H1 (cell line): ENCODE measurements at regions not wholly inside any gene's neighbourhood (a gene's known extent, or its start where the extent isn't known, plus 50 kb on each side); places are given as distances from the start of the nearest gene placed in this dataset.

Experiments used
- CTCF ChIA-PET: fragments of 300-600 bp; sonication (Branson Sonifier 250); formaldehyde crosslinking; loops from one replicate; lab custom pipeline; 2021; ENCODE audit not compliant: partially characterized antibody; lab: Charles Lee
- POLR2A ChIA-PET: fragments of 300-600 bp; sonication (Branson Sonifier 250); formaldehyde crosslinking; loops from one replicate; lab custom pipeline; 2021; ENCODE audit warnings: inconsistent platforms; ENCODE audit not compliant: partially characterized antibody; lab: Charles Lee
- DNase-seq, 2 experiments: peaks; one replicate each; pipeline versions ENCODE4 v3.0.0 to v3.0.0-alpha.2; 2010 to 2022; ENCODE audit warnings: low spot score in 2 of 2, low read depth in 1 of 2, mixed read lengths in 1 of 2
- FAIRE-seq: peaks from 2 replicates; lab custom pipeline; 2011; peaks lifted over from hg19 to GRCh38; lab: Jason Lieb, UNC
- H2AFZ ChIP-seq: 2 replicates; pipeline ENCODE4 v1.8.1; 2012; ENCODE audit warnings: low read length, inconsistent platforms
- H2AK5ac ChIP-seq: 2 replicates; pipeline ENCODE4 v1.6.1; 2013; ENCODE audit warnings: low read depth, low read length
- H2BK120ac ChIP-seq: replicated peaks from 2 replicates; pipeline ENCODE3; 2013; ENCODE audit warnings: low read depth, low read length, inconsistent platforms
- H2BK12ac ChIP-seq: 2 replicates; pipeline ENCODE4 v1.6.1; 2013; ENCODE audit warnings: low read depth, low read length
- H2BK15ac ChIP-seq: 2 replicates; pipeline ENCODE4 v1.6.1; 2013; ENCODE audit warnings: low read length
- H2BK20ac ChIP-seq: 2 replicates; pipeline ENCODE4 v1.6.1; 2013; ENCODE audit warnings: low read length
- H2BK5ac ChIP-seq: 2 replicates; pipeline ENCODE4 v1.6.1; 2013; ENCODE audit warnings: low read depth, low read length
- H3K14ac ChIP-seq: 2 replicates; pipeline ENCODE4 v1.6.1; 2013; ENCODE audit warnings: inconsistent platforms; ENCODE audit not compliant: insufficient read length
- H3K18ac ChIP-seq: 2 replicates; pipeline ENCODE4 v1.6.1; 2013; ENCODE audit warnings: low read length; ENCODE audit errors: extremely low read depth
- H3K23ac ChIP-seq: 2 replicates; pipeline ENCODE4 v1.6.1; 2013; ENCODE audit warnings: inconsistent platforms; ENCODE audit not compliant: insufficient read length
- H3K23me2 ChIP-seq: 2 replicates; pipeline ENCODE4 v1.6.1; 2013; ENCODE audit warnings: low read depth, low read length
- H3K27ac ChIP-seq: 2 replicates; pipeline ENCODE4 v1.6.1; 2011; ENCODE audit warnings: low read depth, low read length, inconsistent platforms
- H3K27me3 ChIP-seq, 4 experiments: replicated peaks in 1 of 4; 1 replicate in 1 of 4; 2 replicates in 3 of 4; pipeline versions ENCODE4 v1.6.1 to v1.8.1; 2011 to 2013; ENCODE audit warnings: low read length in 3 of 4, mild to moderate bottlenecking in 3 of 4, inconsistent platforms in 2 of 4, mixed read lengths in 2 of 4, moderate library complexity in 1 of 4; ENCODE audit not compliant: control insufficient read depth in 3 of 4, insufficient read depth in 3 of 4; ENCODE audit errors: extremely low read depth in 1 of 4
- H3K36me3 ChIP-seq, 4 experiments: 2 replicates each; pipeline versions ENCODE4 v1.6.1 to v1.8.1; 2011 to 2013; ENCODE audit warnings: mild to moderate bottlenecking in 4 of 4, low read length in 3 of 4, moderate library complexity in 2 of 4, control low read depth in 1 of 4, inconsistent platforms in 1 of 4; ENCODE audit not compliant: insufficient read depth in 4 of 4, control insufficient read depth in 2 of 4
- H3K4ac ChIP-seq: replicated peaks from 2 replicates; pipeline ENCODE3; 2013; ENCODE audit warnings: low read length, low read depth, mixed read lengths, inconsistent platforms; ENCODE audit not compliant: insufficient read length
- H3K4me1 ChIP-seq, 4 experiments: replicated peaks in 1 of 4; 1 replicate in 1 of 4; 2 replicates in 3 of 4; pipeline versions ENCODE4 v1.6.1 to v1.8.1; 2011 to 2013; ENCODE audit warnings: low read length in 3 of 4, inconsistent platforms in 2 of 4, mixed read lengths in 1 of 4; ENCODE audit not compliant: insufficient read depth in 4 of 4, control insufficient read depth in 3 of 4
- H3K4me2 ChIP-seq, 2 experiments: 2 replicates each; pipeline versions ENCODE4 v1.6.1 to v1.8.1; 2011 to 2013; ENCODE audit warnings: low read depth in 2 of 2, low read length in 2 of 2, control low read depth in 1 of 2, inconsistent platforms in 1 of 2, mild to moderate bottlenecking in 1 of 2; ENCODE audit not compliant: insufficient read depth in 1 of 2
- H3K4me3 ChIP-seq, 4 experiments: fragments of 200-600, 300-600 bp in 1 of 4; sonication (generic), shearing (Covaris generic), sonication (Bioruptor Twin) in 1 of 4; 2 replicates each; pipeline versions ENCODE4 v1.5.1 to v1.8.1; 2011 to 2016; ENCODE audit warnings: low read length in 4 of 4, low read depth in 3 of 4, control low read depth in 2 of 4, inconsistent platforms in 2 of 4, mild to moderate bottlenecking in 2 of 4, mixed read lengths in 1 of 4, moderate library complexity in 1 of 4; ENCODE audit not compliant: insufficient read depth in 2 of 4; ENCODE audit errors: extremely low read depth in 1 of 4
- H3K56ac ChIP-seq: replicated peaks from 2 replicates; pipeline ENCODE3; 2013; ENCODE audit warnings: low read depth, mild to moderate bottlenecking, mixed read lengths, low read length, inconsistent platforms; ENCODE audit not compliant: insufficient read length
- H3K79me1 ChIP-seq: 2 replicates; pipeline ENCODE4 v1.6.1; 2013; ENCODE audit warnings: low read depth, low read length, control low read depth
- H3K79me2 ChIP-seq, 2 experiments: 2 replicates each; pipeline versions ENCODE4 v1.6.1 to v1.8.1; 2012 to 2013; ENCODE audit warnings: low read length in 2 of 2, mild to moderate bottlenecking in 2 of 2, inconsistent platforms in 1 of 2; ENCODE audit not compliant: insufficient read depth in 2 of 2, control insufficient read depth in 1 of 2
- H3K9ac ChIP-seq, 4 experiments: replicated peaks in 1 of 4; 1 replicate in 1 of 4; 2 replicates in 3 of 4; pipeline versions ENCODE4 v1.6.1 to v1.8.1; 2011 to 2013; ENCODE audit warnings: low read depth in 3 of 4, low read length in 3 of 4, control low read depth in 2 of 4, mild to moderate bottlenecking in 2 of 4, moderate library complexity in 2 of 4, inconsistent platforms in 1 of 4; ENCODE audit errors: extremely low read depth in 1 of 4
- H3K9me3 ChIP-seq, 2 experiments: 2 replicates each; pipeline versions ENCODE4 v1.6.1 to v1.8.1; 2012 to 2013; ENCODE audit warnings: mild to moderate bottlenecking in 2 of 2, moderate library complexity in 2 of 2, control low read depth in 1 of 2, inconsistent platforms in 1 of 2, low read depth in 1 of 2, low read length in 1 of 2, mixed read lengths in 1 of 2; ENCODE audit not compliant: insufficient read depth in 2 of 2
- H4K20me1 ChIP-seq, 2 experiments: replicated peaks in 1 of 2; 2 replicates each; pipeline versions ENCODE3 to v1.8.1; 2011 to 2013; ENCODE audit warnings: inconsistent platforms in 2 of 2, low read length in 2 of 2, mild to moderate bottlenecking in 1 of 2; ENCODE audit not compliant: insufficient read depth in 2 of 2, control insufficient read depth in 1 of 2
- H4K5ac ChIP-seq: 2 replicates; pipeline ENCODE4 v1.6.1; 2013; ENCODE audit warnings: low read length, low read depth, mixed read lengths, inconsistent platforms; ENCODE audit not compliant: insufficient read length
- H4K8ac ChIP-seq: 2 replicates; pipeline ENCODE4 v1.8.0; 2013; ENCODE audit warnings: mild to moderate bottlenecking, moderate library complexity, low read length, inconsistent platforms; ENCODE audit not compliant: insufficient read depth; ENCODE audit errors: extremely low read depth
- H4K91ac ChIP-seq: replicated peaks from 2 replicates; pipeline ENCODE3; 2013; ENCODE audit warnings: low read length, mixed read lengths, inconsistent platforms; ENCODE audit not compliant: insufficient read length
- ATF3 ChIP-seq: IDR thresholded peaks from 2 replicates; pipeline ENCODE4 v1.6.1; 2011; ENCODE audit warnings: low read depth, mild to moderate bottlenecking, low read length; ENCODE audit not compliant: insufficient read depth
- CHD2 ChIP-seq: IDR thresholded peaks from 2 replicates; pipeline ENCODE4 v1.6.1; 2012; ENCODE audit warnings: low read length, improper control_type of control experiment
- CTBP2 ChIP-seq: IDR thresholded peaks from 2 replicates; pipeline ENCODE4 v1.7.0; 2011; ENCODE audit warnings: borderline replicate concordance, mild to moderate bottlenecking, moderate library complexity, mixed read lengths, low read length; ENCODE audit not compliant: insufficient read depth, insufficient read length
- JUND ChIP-seq: IDR thresholded peaks from 2 replicates; pipeline ENCODE4 v1.6.1; 2011; ENCODE audit warnings: mild to moderate bottlenecking, improper control_type of control experiment, low read length
- whole genome bisulfite sequencing, 2 experiments: shearing (Covaris generic) in 1 of 2; methylation state at CpG; one replicate each; pipeline versions ENCODE4 v1.1.6 to v1.1.7; 2013 to 2015; ENCODE audit warnings: low lambda C conversion rate in 2 of 2, mixed read lengths in 2 of 2, inconsistent platforms in 1 of 2, low coverage in 1 of 2, missing lambda C conversion rate in 1 of 2; ENCODE audit not compliant: insufficient replicate concordance in 2 of 2, insufficient coverage in 1 of 2, insufficient read length in 1 of 2; ENCODE audit errors: extremely low coverage in 1 of 2, missing lambda C conversion rate in 1 of 2; 5-methylcytosine and 5-hydroxymethylcytosine counted together

DNA sequence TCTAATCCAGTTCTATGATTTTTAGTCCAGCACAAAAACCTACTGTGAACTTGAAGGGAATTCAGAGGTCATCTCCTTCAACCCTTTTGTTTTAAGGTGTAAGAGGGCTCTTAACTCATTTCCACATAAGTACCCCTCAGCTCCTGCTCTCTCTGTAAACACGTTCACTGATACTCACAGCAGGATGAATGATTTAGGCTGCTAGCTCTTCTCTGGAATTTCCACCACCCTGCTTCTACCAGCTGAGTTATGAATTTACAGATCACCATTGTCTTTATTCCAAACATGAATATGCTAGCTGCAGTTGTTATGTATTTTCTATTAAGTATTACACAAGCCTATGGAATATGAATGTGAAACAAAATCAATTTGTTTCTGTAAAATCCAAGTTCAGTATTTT lies 101.3 kb upstream of the NANOGP8 start:
- CTCF ChIA-PET: interaction anchor here (0.6 to 5.4 kb wide), 2 partner anchors 11 to 21 kb away, joined by 3 to 23 read pairs; no protein-coding TSS in a partner anchor
- H3K4me3 ChIP-seq: no peak overlapping the region
- no peak overlapping the region for H2BK5ac ChIP-seq
- H3K27ac ChIP-seq: no peak overlapping the region
- no peaks in the 10 kb centered on the region; a peak in 2 of 8 replicates for H3K36me3 ChIP-seq
- WGBS, 2 experiments: 17% methylated on average over 1 of the region's 1 CpG; no CpG with 5 or more reads in 1 of the 2 experiments
- H3K4me2 ChIP-seq: no peak overlapping the region; a peak in 1 of 4 replicates
- TF ChIP-seq CHD2 (no peak), CTBP2 (no peak), ATF3 (no peak), JUND (no peak)
- no peak overlapping the region for H2BK12ac ChIP-seq
- H3K79me2 ChIP-seq: no peaks in the 10 kb centered on the region
- POLR2A ChIA-PET: no interaction called here
- H2AK5ac ChIP-seq: no peak overlapping the region
- H3K4ac ChIP-seq: no peak overlapping the region
- no peak overlapping the region for H4K5ac ChIP-seq
- FAIRE-seq: no peak
- no peak overlapping the region for H3K56ac ChIP-seq
- no peak overlapping the region for H3K23ac ChIP-seq
- H2BK15ac ChIP-seq: no peak overlapping the region
- H2BK120ac ChIP-seq: no peak overlapping the region
- no peaks in the 10 kb centered on the region for H3K79me1 ChIP-seq
- no peak for DNase-seq
- no peak overlapping the region for H3K18ac ChIP-seq
- no peak overlapping the region for H3K14ac ChIP-seq
- H3K9me3 ChIP-seq: peaks cover 4 to 9% of the 10 kb centered on the region in 2 experiments; a peak in 3 of 4 replicates
- H4K91ac ChIP-seq: no peak overlapping the region
- H4K20me1 ChIP-seq: no peaks in the 10 kb centered on the region
- no peak overlapping the region for H2BK20ac ChIP-seq
- H3K23me2 ChIP-seq: no peaks in the 10 kb centered on the region
- H4K8ac ChIP-seq: no peak overlapping the region
- no peak overlapping the region for H3K9ac ChIP-seq
- peaks cover 0 to 14% (median 2%) of the 10 kb centered on the region in 4 experiments; a peak in 3 of 7 replicates for H3K4me1 ChIP-seq
- H3K27me3 ChIP-seq: no peaks in the 10 kb centered on the region; a peak in 1 of 7 replicates
- H2AFZ ChIP-seq: no peak overlapping the region
